ENCODE measurements at regions not wholly inside any gene's neighbourhood (a gene's known extent, or its start where the extent isn't known, plus 50 kb on each side); places are given as distances from the start of the nearest gene placed in this dataset.

DNA sequence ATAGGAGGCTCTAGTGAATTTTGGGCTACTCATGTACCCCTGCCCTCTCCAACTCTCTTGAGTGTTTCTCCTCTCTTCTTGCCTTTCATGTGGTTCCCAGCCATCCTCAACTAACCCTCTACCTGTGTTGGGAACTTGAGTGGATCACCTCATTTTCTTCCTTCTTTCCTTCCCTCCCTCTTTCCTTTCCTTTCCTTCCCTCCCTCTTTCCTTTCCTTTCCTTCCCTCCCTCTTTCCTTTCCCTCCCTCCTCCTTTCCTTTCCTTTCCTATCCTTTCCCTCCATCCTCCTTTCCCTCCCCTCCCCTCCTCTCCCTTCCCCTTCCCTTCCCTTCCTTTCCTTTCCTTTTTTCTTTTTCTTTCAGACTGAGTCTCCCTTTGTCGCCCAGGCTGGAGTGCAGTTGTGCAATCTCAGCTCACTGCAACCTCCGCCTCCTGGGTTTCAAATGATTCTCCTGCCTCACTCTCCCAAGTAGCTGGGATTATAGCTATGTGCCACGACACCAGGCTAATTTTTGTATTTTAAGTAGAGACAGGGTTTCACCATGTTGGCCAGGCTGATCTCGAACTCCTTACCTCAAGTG, 63.8 kb downstream of the BTBD3 start:
- TF ChIP-seq, protein P1, sequence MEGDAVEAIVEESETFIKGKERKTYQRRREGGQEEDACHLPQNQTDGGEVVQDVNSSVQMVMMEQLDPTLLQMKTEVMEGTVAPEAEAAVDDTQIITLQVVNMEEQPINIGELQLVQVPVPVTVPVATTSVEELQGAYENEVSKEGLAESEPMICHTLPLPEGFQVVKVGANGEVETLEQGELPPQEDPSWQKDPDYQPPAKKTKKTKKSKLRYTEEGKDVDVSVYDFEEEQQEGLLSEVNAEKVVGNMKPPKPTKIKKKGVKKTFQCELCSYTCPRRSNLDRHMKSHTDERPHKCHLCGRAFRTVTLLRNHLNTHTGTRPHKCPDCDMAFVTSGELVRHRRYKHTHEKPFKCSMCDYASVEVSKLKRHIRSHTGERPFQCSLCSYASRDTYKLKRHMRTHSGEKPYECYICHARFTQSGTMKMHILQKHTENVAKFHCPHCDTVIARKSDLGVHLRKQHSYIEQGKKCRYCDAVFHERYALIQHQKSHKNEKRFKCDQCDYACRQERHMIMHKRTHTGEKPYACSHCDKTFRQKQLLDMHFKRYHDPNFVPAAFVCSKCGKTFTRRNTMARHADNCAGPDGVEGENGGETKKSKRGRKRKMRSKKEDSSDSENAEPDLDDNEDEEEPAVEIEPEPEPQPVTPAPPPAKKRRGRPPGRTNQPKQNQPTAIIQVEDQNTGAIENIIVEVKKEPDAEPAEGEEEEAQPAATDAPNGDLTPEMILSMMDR (IDR thresholded peaks at IDR 0.05) = no peak
- no peak for TF ChIP-seq POLR2A (IDR thresholded peaks at IDR 0.05)
